IMR-90 (cell line): ENCODE measurements at regions not wholly inside any gene's neighbourhood (a gene's known extent, or its start where the extent isn't known, plus 50 kb on each side); places are given as distances from the start of the nearest gene placed in this dataset.

ENCODE experiments used
- ATAC-seq: fragments of 200-7000 bp; cut with Tn5 transposase; 2 replicates; pipeline ENCODE4 v1.9.1; 2020; ENCODE audit warnings: low read depth, mild to moderate bottlenecking, moderate library complexity
- BruUV-seq: library from RNA; stranded (reverse); fragments of 400-500 nt; replicated peaks from 2 replicates; lab custom pipeline; 2021; lab: Mats Ljungman, UMichigan
- CTCF ChIA-PET: fragments of 300-600 bp; formaldehyde crosslinking; extraction: SDS; loops from one replicate; lab custom pipeline; 2021; ENCODE audit warnings: antibody characterized with exemption; lab: Yijun Ruan, JAX
- POLR2A ChIA-PET: fragments of 300-600 bp; sonication (Branson Sonifier 250); formaldehyde crosslinking; loops from one replicate; lab custom pipeline; 2022; ENCODE audit warnings: antibody characterized with exemption; ENCODE audit not compliant: unreplicated experiment; lab: Charles Lee
- DNase-seq: peaks from one replicate; pipeline ENCODE4 v3.0.0; 2013
- H2AFZ ChIP-seq: replicated peaks from 2 replicates; pipeline ENCODE3; 2013; ENCODE audit warnings: low read length, mild to moderate bottlenecking; ENCODE audit not compliant: poor library complexity
- H2AK5ac ChIP-seq: 2 replicates; pipeline ENCODE4 v1.6.1; 2013; ENCODE audit warnings: low read depth, low read length, inconsistent platforms
- H2AK9ac ChIP-seq: replicated peaks from 2 replicates; pipeline ENCODE3; 2013; ENCODE audit warnings: mild to moderate bottlenecking, low read depth, low read length, moderate library complexity; ENCODE audit not compliant: poor library complexity
- H2BK120ac ChIP-seq: 2 replicates; pipeline ENCODE4 v1.6.1; 2013; ENCODE audit warnings: low read depth, low read length, inconsistent platforms
- H2BK15ac ChIP-seq: 3 replicates; pipeline ENCODE4 v1.6.1; 2013; ENCODE audit warnings: low read depth, low read length, inconsistent platforms
- H2BK20ac ChIP-seq: 2 replicates; pipeline ENCODE4 v1.6.1; 2013; ENCODE audit warnings: low read depth, mild to moderate bottlenecking, inconsistent platforms, low read length, moderate library complexity
- H2BK5ac ChIP-seq: 2 replicates; pipeline ENCODE4 v1.6.1; 2013; ENCODE audit warnings: mild to moderate bottlenecking, low read depth, low read length, inconsistent platforms; ENCODE audit not compliant: poor library complexity, severe bottlenecking
- H3K14ac ChIP-seq: replicated peaks from 2 replicates; pipeline ENCODE4 v1.6.1; 2013; ENCODE audit warnings: low read depth, low read length, inconsistent platforms
- H3K18ac ChIP-seq: 2 replicates; pipeline ENCODE4 v1.6.1; 2013; ENCODE audit warnings: low read depth, low read length, control low read depth
- H3K23ac ChIP-seq: 2 replicates; pipeline ENCODE4 v1.6.1; 2013; ENCODE audit warnings: low read depth, low read length, inconsistent platforms
- H3K27ac ChIP-seq: 2 replicates; pipeline ENCODE4 v1.5.1; 2013; ENCODE audit warnings: mild to moderate bottlenecking, control low read depth, low read length; ENCODE audit not compliant: insufficient read depth
- H3K27me3 ChIP-seq: 2 replicates; pipeline ENCODE4 v1.6.1; 2013; ENCODE audit warnings: low read length; ENCODE audit not compliant: control insufficient read depth, insufficient read depth
- H3K36me3 ChIP-seq: 2 replicates; pipeline ENCODE4 v1.6.1; 2013; ENCODE audit warnings: low read length, mixed read lengths; ENCODE audit not compliant: control insufficient read depth, insufficient read depth
- H3K4ac ChIP-seq: 2 replicates; pipeline ENCODE4 v1.6.1; 2013; ENCODE audit warnings: low read depth, low read length, inconsistent platforms
- H3K4me1 ChIP-seq: 2 replicates; pipeline ENCODE4 v1.6.1; 2013; ENCODE audit warnings: low read length, mixed read lengths; ENCODE audit not compliant: control insufficient read depth, insufficient read depth
- H3K4me2 ChIP-seq: 2 replicates; pipeline ENCODE4 v1.6.1; 2013; ENCODE audit warnings: low read depth, mild to moderate bottlenecking, control low read depth, low read length, moderate library complexity
- H3K4me3 ChIP-seq: 2 replicates; pipeline ENCODE4 v1.5.1; 2013; ENCODE audit warnings: low read depth, mild to moderate bottlenecking, control low read depth, low read length, moderate library complexity; ENCODE audit not compliant: insufficient read depth
- H3K56ac ChIP-seq: 2 replicates; pipeline ENCODE4 v1.6.1; 2013; ENCODE audit warnings: low read length, inconsistent platforms; ENCODE audit not compliant: insufficient read depth; ENCODE audit errors: extremely low read depth
- H3K79me1 ChIP-seq, 2 experiments: 2 replicates each; pipeline ENCODE4 v1.6.1; 2013; ENCODE audit warnings: low read length in 2 of 2, inconsistent platforms in 1 of 2, low read depth in 1 of 2
- H3K9ac ChIP-seq: 2 replicates; pipeline ENCODE4 v1.6.1; 2013; ENCODE audit warnings: low read depth, low read length, control low read depth
- H3K9me1 ChIP-seq: 2 replicates; pipeline ENCODE4 v1.6.1; 2013; ENCODE audit warnings: low read length, inconsistent platforms; ENCODE audit not compliant: insufficient read depth
- H3K9me3 ChIP-seq: 2 replicates; pipeline ENCODE4 v1.6.1; 2013; ENCODE audit warnings: low read length; ENCODE audit not compliant: control insufficient read depth, insufficient read depth
- H4K20me1 ChIP-seq: 2 replicates; pipeline ENCODE4 v1.6.1; 2013; ENCODE audit warnings: low read length, inconsistent platforms; ENCODE audit not compliant: insufficient read depth
- H4K5ac ChIP-seq: 2 replicates; pipeline ENCODE4 v1.6.1; 2013; ENCODE audit warnings: mild to moderate bottlenecking, low read depth, low read length, control low read depth
- H4K8ac ChIP-seq, 2 experiments: 2 replicates each; pipeline ENCODE4 v1.6.1; 2013; ENCODE audit warnings: low read depth in 2 of 2, low read length in 2 of 2, control low read depth in 1 of 2, inconsistent platforms in 1 of 2
- H4K91ac ChIP-seq: 2 replicates; pipeline ENCODE4 v1.6.1; 2013; ENCODE audit warnings: low read depth, low read length, inconsistent platforms; ENCODE audit not compliant: insufficient read depth
- CEBPB ChIP-seq: IDR thresholded peaks from 2 replicates; pipeline ENCODE4 v1.6.1; 2012; ENCODE audit warnings: low read depth, low read length, improper control_type of control experiment
- FOS ChIP-seq: fragments of 150-350 bp; IDR thresholded peaks from 2 replicates; pipeline ENCODE4 v1.6.1; 2016; ENCODE audit warnings: low read depth, low read length
- MAZ ChIP-seq: IDR thresholded peaks from 2 replicates; pipeline ENCODE4 v1.6.1; 2012; ENCODE audit warnings: low read depth, mild to moderate bottlenecking, low read length, improper control_type of control experiment, moderate library complexity, borderline replicate concordance
- RCOR1 ChIP-seq: IDR thresholded peaks from 2 replicates; pipeline ENCODE4 v1.6.1; 2012; ENCODE audit warnings: mild to moderate bottlenecking, low read length, improper control_type of control experiment; ENCODE audit not compliant: insufficient replicate concordance
- SMC3 ChIP-seq: fragments of 150-350 bp; IDR thresholded peaks from 2 replicates; pipeline ENCODE4 v1.6.1; 2016; ENCODE audit warnings: low read depth, mild to moderate bottlenecking, antibody characterized with exemption, low read length, moderate library complexity
- dilution Hi-C: fragments of 300-500 bp; cut with HindIII; formaldehyde crosslinking; loops from one replicate; pipeline ENCODE4 v1.14.3; 2018; ENCODE audit warnings: low sequenced_read_pairs; ENCODE audit not compliant: unreplicated experiment
- in situ Hi-C: fragments of 300-500 bp; cut with MboI; formaldehyde crosslinking; loops from 3 replicates; pipeline ENCODE4 v1.14.3; 2019; ENCODE audit warnings: low sequenced_read_pairs, inconsistent platforms, mixed read lengths
- intact Hi-C: fragments of 100-400 bp; cut with micrococcal nuclease; formaldehyde crosslinking; loops from 2 replicates; pipeline ENCODE4 v1.10.0; 2022
- TF ChIP-seq, protein P1 (sequence below): fragments of 150-350 bp; IDR thresholded peaks from 2 replicates; pipeline ENCODE4 v1.6.1; 2016; ENCODE audit warnings: low read depth, mild to moderate bottlenecking, low read length, moderate library complexity, borderline replicate concordance
- TF ChIP-seq, protein P2 (sequence below): fragments of 150-350 bp; IDR thresholded peaks from 2 replicates; pipeline ENCODE4 v1.6.1; 2017; ENCODE audit warnings: mild to moderate bottlenecking, antibody characterized with exemption, low read length, low read depth
- TF ChIP-seq, protein P3 (sequence below): conservative IDR thresholded peaks from 2 replicates; pipeline ENCODE4 v1.5.1; 2012; ENCODE audit warnings: mild to moderate bottlenecking, low read depth, low read length, improper control_type of control experiment

- peak; percentile 40 for ATAC-seq
- no TSS peak for BruUV-seq
- H3K4me2 ChIP-seq: no peak overlapping the region
Observed at GRCh38 chr4:126888968-126889367, 743.8 kb upstream of the INTU start.

More at GRCh38 chr4:126888968-126889367, 743.8 kb upstream of the INTU start:
- no peak overlapping the region for H2BK15ac ChIP-seq
- TF ChIP-seq, protein P1, sequence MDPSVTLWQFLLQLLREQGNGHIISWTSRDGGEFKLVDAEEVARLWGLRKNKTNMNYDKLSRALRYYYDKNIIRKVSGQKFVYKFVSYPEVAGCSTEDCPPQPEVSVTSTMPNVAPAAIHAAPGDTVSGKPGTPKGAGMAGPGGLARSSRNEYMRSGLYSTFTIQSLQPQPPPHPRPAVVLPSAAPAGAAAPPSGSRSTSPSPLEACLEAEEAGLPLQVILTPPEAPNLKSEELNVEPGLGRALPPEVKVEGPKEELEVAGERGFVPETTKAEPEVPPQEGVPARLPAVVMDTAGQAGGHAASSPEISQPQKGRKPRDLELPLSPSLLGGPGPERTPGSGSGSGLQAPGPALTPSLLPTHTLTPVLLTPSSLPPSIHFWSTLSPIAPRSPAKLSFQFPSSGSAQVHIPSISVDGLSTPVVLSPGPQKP: no peak
- TF ChIP-seq FOS: 0 out of 2 replicates have a peak, but pooled peaks have one; percentile 6
- TF ChIP-seq RCOR1: no peak
- TF ChIP-seq, protein P2, sequence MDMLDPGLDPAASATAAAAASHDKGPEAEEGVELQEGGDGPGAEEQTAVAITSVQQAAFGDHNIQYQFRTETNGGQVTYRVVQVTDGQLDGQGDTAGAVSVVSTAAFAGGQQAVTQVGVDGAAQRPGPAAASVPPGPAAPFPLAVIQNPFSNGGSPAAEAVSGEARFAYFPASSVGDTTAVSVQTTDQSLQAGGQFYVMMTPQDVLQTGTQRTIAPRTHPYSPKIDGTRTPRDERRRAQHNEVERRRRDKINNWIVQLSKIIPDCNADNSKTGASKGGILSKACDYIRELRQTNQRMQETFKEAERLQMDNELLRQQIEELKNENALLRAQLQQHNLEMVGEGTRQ: peak; percentile 79
- TF ChIP-seq, protein P3, sequence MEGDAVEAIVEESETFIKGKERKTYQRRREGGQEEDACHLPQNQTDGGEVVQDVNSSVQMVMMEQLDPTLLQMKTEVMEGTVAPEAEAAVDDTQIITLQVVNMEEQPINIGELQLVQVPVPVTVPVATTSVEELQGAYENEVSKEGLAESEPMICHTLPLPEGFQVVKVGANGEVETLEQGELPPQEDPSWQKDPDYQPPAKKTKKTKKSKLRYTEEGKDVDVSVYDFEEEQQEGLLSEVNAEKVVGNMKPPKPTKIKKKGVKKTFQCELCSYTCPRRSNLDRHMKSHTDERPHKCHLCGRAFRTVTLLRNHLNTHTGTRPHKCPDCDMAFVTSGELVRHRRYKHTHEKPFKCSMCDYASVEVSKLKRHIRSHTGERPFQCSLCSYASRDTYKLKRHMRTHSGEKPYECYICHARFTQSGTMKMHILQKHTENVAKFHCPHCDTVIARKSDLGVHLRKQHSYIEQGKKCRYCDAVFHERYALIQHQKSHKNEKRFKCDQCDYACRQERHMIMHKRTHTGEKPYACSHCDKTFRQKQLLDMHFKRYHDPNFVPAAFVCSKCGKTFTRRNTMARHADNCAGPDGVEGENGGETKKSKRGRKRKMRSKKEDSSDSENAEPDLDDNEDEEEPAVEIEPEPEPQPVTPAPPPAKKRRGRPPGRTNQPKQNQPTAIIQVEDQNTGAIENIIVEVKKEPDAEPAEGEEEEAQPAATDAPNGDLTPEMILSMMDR: no peak
- peak; percentile 42; the same call in 1 of the 2 replicates for TF ChIP-seq CEBPB
- no peak for TF ChIP-seq MAZ
- no peak for TF ChIP-seq SMC3
- H3K56ac ChIP-seq: no peak overlapping the region
- no peak overlapping the region for H4K91ac ChIP-seq
- no peaks in the 10 kb centered on the region for H3K27me3 ChIP-seq
- H4K5ac ChIP-seq: no peak overlapping the region
- no peak overlapping the region for H2AK5ac ChIP-seq
- H4K8ac ChIP-seq: no peak overlapping the region; a peak in 1 of 4 replicates
- H4K20me1 ChIP-seq: no peaks in the 10 kb centered on the region
- H3K9me3 ChIP-seq: no peaks in the 10 kb centered on the region
- no peak overlapping the region; the same call in 1 of the 2 replicates for H3K27ac ChIP-seq
- CTCF ChIA-PET: no interaction called here
- DNase-seq: peak; percentile 77
- no peak overlapping the region for H2BK20ac ChIP-seq
- no peak overlapping the region for H3K9ac ChIP-seq
- H3K4me1 ChIP-seq: peaks cover 6% of the 10 kb centered on the region
- dilution Hi-C loops (no loop called here), in situ Hi-C loops (no loop called here), intact Hi-C loops (no loop called here)
- POLR2A ChIA-PET: no interaction called here
- H3K36me3 ChIP-seq: no peaks in the 10 kb centered on the region
- H3K4ac ChIP-seq: no peak overlapping the region
- H2BK5ac ChIP-seq: peak overlapping the region; percentile 91
- H2AK9ac ChIP-seq: no peak overlapping the region
- H3K4me3 ChIP-seq: no peak overlapping the region
- no peaks in the 10 kb centered on the region for H3K79me1 ChIP-seq
- no peak overlapping the region for H3K18ac ChIP-seq
- H3K23ac ChIP-seq: no peak overlapping the region
- no peak overlapping the region for H3K14ac ChIP-seq
- H3K9me1 ChIP-seq: peaks cover 4% of the 10 kb centered on the region
- H2BK120ac ChIP-seq: no peak overlapping the region
- H2AFZ ChIP-seq: no peak overlapping the region
